HG02870 (cell line): ENCODE measurements at regions not wholly inside any gene's neighbourhood (a gene's known extent, or its start where the extent isn't known, plus 50 kb on each side); places are given as distances from the start of the nearest gene placed in this dataset.
"Not testable (repeated sequence)": the region's sequence is repeated elsewhere in the genome, so short reads cannot be mapped to it uniquely, and the experiment has no call there.

Source experiments
- ATAC-seq: cut with Tn5 transposase; IDR thresholded peaks from one replicate; pipeline ENCODE4 v1.9.1; 2021; ENCODE audit warnings: mild to moderate bottlenecking, moderate library complexity; ENCODE audit not compliant: unreplicated experiment

DNA sequence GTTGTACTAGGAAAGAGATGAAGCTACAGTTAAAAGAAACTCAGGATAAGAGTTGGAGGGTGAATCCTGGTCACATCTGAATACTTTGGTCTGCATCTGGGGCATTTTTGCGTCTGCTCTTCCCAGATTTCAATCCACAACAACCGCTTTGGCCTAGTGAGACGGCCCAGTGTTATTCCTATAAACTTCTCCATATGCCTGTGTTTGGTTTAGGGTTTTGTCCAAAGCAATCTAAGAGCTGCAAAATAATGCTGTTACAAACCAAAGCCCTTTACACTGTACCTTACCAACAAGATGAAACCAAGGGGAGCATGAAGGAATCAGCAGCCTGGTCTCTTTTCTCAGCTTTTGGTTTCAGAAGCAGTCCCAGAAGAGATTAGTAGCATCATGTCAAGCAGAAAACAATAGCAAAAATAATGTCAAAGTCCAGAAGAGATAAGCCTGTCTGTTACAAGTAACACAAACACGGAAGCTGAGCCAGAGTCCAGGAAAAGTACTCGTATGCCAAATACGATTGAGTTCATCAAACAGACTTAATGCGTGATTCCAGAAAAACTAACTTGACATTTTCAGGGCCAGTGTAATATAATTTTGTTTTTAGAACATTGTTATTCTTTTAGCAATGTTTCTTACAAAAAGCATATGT, 379.9 kb upstream of the ACO1 start:
- no peak for ATAC-seq

DNA sequence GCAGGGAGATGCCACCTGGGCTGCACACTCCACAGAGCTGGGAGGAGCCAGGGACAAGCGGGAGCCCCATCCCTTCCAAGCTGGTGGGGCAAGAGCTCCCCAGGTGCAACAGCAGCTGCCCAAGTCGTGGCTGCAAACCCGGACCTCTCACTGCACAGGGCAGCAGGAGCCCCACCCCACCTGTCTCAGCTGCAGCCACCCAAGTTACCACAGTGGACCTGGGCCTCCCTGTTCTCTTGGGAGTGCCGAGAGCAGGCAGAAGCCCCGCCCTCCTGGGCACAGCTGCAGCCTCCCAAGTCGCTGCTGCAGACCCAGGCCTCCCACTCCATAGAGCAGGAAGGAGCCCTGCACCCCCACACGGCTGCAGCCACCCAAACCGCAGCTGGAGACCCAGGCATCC, 374.1 kb upstream of the ACO1 start:
- ATAC-seq = no peak

DNA sequence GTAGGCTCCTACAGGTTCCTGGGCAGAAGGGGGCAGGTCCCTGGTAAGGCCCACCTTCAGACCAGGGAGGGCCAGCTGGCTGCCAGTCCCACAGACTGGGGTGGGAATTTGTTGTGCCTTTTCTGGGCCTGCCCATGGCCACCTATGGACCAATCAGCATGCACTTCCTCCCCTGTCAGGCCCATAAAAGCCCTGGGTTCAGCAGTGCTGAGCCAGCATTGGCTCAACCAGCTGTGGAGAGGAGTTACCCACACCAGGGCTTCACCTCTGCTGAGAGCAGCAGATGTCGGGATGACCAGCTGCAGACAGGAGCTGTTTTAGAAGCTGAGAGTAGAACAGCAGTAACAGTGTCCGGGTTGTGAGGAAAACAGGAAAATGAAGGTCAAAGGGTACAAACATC, 373.4 kb upstream of the ACO1 start:
- ATAC-seq = no peak

DNA sequence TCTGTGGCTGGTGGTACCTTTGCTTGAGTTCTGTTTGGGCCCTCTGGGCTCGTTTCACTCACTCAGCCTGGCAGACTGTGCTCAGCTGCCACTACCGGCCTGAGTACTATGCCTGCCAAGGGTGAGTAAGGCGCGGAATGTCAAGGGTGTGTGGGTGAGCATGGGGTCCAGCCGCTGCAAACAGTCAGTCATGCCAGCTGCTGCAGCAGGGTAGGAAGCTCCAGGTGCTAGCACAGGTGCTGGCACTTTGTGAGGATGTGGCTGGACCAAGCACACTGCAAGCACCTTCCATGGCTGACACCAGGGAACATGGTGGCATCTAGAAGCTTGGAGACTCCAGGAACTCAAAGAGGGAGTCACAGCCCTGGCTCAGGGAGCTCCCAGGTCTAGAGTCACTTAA, 368.6 kb upstream of the ACO1 start:
- no peak for ATAC-seq

DNA sequence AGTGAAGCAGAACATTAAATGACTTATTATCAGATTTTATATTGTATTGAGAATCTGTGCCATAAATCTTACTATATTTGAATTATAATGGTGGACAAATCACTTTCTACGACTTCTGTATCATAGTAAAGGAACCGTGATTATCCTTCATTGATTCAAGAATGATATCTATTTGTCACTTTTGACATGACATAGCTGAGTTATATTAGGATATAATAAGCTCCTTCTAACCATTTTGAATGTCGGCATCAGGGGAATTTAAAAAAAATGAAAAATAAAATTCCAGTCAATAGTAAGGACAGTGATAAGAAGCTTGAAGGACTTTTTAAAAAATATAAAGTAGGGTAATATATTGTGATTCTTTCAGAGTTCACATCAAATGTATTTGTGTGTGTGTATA, 338.9 kb upstream of the ACO1 start:
- no peak for ATAC-seq

DNA sequence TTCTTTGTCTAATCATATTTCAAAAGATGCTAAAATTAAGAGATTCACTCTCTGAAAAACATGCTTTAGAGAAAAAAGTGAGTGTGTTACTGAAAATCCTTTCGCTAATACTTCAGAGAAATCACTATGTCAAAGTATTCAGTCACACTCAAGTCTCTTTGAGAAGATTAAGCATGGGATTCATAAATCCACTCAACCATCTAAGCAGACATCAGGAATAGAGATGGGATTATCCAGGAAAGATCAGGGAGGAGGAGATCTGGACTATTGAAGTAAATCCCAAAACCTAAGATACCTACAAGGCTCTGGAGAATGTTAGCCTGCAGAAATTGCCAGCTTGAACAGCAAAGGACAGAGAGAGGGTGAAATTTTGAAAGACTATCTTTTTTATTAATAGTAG, 317.2 kb upstream of the ACO1 start:
- ATAC-seq = no peak

DNA sequence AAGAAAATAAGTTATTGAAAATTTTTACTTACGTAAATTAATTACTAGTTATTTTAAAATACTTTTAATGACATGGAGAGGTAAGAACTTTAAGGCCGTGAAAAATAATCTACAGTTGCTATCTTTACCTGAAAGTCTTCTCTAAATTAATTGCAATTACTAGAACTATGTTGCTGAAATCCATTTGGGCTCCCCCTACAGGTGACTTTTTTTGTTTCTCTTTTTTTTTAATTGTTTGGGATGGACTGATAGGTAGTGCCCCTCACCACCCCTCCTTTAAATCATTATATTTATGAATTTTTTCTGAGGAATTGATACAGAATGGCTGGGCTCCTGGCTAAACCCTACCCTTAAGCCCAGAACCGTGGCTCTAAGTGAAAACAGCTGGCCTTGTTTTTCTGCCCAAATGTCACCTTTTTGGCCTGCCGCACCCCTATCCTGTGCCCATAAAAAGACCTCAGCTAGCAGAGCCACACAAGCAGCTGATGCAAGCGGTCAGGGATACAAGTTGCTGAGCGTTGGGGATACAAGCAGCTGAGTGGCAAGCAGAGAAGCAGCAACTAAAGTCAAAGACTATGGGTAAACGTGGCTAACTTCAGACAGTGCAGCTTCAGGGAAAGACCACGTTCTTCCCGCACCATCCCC, 315.2 kb upstream of the ACO1 start:
- ATAC-seq = no peak

DNA sequence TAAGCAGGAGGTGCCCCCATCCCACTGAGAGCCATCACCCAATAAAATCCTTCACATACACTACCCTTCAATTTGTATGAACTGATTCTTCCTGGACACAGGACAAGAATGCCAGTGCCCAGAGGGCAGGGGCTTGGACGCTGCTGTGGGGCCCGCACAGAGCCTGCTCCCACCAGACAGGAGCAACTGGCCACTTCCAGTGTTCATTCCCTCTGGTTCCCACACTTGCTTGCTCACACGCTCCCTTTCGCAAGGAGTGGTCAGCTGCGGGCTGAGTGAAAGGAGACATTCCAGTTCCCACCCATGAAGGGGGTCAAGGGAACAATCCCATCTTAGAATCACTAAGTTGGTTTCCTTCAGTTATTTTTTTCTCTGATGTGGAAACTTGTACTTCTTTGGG, 314.5 kb upstream of the ACO1 start:
- no peak for ATAC-seq

DNA sequence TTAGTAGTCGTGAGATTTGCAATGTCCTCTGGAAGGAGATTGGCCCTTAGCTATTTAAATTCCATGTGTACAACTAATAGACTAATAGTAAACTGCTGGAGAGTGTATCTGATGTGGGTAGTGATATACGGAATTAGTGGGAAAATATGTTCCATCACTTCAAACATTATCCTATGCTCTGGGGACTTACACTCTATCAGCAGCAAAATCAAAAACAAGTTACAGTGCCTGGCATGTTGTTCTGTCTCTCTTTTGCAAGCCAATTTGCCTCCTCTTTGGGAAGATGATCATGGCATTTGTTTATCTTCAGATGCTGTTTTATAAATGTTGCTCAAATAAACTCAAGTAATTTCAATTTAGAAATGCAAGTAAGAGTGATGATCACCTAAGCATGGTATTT, 311.9 kb upstream of the ACO1 start:
- no peak for ATAC-seq

DNA sequence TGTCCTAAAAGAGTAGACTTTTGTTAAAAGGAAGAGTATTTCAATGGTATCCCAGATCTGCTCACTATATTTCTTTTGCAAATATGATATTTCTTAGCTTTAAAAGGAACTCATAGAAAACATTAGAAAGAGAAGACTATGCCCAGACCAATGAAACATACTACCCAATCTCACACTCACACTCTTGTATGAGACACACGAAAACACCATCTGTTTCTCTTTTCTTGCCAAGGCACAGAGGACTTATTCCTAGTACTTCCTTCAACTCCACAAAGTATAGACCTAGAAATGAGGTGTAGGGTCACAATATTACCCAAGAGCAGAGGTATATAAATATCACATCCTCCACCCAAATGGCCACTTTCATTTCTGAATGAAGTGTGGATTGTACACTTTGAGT, 292.4 kb upstream of the ACO1 start:
- ATAC-seq = no peak

DNA sequence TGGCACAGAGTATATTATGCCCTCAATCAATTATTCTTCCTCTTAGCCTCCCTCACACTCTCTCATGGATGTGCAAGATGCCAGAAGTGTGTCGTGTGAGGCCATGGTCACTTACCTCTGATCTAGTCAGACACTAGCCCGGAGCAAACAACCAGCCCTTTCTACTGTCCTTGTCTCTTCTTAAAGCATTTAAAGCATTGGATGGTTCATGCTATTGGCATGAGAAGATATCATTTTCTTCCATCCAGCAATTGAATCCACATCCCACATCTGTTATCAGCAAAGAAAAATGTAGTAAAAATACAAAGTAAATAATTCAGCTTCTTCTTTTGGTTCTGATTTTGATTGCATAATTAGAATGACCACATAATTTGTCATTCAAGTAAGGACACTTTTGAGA, 267.2 kb upstream of the ACO1 start:
- ATAC-seq = no peak

DNA sequence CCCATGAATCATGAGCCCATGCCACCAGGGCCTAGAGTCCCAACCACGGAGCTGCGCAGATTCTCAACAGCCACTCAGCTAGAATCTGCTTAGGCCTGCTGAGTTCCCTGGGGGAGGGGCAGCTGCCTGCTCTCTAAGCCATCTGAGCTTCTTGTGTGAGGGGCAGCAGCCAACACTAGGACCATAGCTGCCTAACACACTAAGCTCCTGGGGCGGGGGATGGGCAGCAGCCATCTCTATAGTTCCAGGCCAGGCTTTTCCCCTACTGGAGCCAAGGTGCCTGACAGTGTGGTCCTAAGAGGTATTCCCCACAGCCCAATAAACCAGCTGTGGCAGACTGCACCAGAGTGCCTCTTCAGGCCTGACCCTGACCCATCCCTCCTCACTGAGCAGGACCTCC, 255.9 kb upstream of the ACO1 start:
- no peak for ATAC-seq

DNA sequence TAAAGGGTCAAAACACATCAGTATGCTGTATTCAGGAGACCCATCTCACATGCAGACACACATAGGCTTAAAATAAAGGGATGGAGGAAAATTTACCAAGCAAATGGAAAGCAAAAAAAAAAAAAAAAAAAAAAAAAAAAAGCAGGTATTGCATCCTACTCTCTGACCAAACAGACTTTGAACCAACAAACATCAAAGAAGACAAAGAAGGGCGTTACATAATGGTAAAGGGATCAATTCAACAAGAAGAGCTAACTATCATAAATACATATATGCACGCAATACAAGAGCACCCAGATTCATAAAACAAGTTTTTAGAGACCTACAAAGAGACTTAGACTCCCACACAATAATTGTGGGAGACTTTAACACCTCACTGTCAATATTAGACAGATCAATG, 253.7 kb upstream of the ACO1 start:
- not testable (repeated sequence) for ATAC-seq

DNA sequence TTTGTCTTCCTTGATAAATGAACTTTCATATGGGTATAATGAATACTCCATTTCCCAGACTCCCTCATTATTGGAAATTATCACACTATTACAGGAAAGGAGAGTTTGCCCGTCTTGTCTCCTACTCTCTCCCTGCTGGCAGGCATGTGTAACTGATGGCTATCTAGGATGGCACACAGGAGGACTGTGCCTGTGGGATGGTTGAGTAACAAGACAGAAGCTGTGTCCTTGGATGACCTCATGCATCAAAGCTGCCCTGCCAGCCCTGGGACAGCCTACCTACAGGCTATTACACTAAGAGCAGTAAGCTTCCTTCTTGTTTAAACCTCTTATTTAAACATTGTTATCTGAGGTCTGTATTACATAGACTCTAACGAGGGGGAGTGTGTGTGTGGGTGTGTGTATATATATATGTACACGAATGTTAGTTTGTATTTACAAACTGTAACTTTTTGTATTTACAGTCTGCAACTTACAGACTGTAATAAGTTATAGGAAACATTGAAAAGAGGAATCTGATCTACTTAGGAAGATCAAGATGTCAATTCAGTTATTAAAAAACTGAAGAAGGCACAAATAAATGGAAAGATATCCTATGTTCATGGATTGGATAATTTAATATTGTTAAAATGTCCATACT, 247.6 kb upstream of the ACO1 start:
- no peak for ATAC-seq

DNA sequence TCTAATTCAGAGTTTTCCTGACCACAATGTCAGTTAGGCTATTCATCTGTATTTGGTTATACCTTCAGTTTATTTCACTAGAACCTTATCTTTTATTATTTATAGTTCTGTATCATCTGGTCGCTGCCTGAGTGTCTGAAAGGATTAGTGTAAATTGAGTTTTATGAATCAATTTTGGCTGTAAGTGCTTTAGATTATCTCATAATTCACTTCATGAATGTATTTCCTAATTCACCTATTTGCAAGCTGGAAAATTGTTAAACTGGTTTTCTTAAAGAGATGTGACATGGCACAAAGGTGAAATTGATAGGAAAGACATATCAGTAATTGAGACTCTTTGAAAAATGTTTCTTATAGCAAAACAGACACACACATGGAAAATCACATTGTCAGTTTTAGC, 242.4 kb upstream of the ACO1 start:
- no peak for ATAC-seq

DNA sequence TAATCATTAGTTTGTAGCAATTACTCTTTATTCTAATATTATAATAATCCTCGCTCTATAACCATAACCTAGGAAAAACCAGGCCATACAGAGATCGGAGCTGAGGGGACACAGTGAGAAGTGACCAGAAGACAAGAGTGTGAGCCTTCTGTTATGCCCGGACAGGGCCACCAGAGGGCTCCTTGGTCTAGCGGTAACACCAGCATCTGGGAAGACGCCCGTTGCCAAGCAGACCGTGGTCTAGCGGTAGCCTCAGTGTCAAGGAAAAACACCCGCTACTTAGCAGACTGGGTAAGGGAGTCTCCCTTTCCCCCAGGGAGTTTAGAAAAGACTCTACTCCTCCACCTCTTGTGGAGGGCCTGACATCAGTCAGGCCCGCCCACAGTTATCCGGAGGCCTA, 235.9 kb upstream of the ACO1 start:
- ATAC-seq = not testable (repeated sequence)

DNA sequence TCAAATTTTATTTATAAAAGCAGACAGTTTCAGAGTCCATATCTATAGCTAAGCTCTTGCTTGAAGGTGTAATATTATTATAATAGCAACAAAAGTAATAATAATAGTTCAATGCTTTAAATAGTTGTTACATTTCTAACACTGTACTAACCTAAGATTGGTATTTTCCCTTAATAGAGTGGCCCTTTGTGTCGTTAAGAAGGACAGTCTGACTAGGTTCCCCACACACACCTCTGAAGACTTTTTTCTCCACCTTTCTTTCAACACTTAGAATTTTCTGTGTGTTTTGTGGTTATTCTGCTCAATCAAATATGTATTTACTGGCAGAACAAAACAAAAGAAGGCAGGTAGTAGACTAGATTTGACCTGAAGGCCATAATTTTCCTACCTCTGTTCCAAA, 223.2 kb upstream of the ACO1 start:
- ATAC-seq = no peak

DNA sequence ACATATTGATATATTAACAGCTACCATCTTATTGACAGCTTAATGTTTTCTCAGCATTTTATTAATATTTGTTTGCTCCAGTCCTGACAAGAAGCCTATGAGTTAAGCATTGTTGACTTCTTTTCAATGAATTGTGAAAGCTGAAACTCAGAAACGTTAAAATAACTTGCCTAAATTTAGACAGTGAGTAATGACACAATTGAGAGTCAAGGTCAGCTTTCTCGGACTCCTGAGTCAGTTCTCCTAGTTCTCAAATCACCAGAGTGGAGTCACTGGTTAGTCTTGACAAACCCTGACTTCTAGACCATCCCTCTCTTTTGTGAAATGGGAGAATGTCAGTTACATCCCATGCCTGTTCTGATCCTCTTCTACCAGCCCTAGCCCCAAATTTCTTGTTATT, 222.7 kb upstream of the ACO1 start:
- ATAC-seq = peak; percentile 94

DNA sequence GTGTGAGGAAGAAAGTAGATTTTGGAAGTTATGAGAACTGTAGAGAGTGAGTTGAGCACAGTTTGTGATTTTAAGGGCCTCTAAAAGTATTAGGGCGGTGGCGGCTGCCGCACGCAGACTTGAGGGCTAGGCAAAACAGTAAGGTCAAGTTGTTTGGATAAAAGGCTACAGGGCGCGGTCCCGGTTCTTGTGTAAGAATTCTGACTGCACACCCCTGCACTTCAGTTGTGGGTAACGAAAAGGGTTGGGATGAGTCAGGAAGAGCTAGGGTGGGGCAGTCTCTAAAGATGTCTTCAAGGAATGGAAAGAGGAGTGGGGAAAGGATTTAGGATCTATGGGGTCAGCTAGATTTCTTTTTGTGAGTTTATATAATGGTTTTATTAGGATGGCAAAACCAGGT, 218.1 kb upstream of the ACO1 start:
- ATAC-seq = not testable (repeated sequence)

DNA sequence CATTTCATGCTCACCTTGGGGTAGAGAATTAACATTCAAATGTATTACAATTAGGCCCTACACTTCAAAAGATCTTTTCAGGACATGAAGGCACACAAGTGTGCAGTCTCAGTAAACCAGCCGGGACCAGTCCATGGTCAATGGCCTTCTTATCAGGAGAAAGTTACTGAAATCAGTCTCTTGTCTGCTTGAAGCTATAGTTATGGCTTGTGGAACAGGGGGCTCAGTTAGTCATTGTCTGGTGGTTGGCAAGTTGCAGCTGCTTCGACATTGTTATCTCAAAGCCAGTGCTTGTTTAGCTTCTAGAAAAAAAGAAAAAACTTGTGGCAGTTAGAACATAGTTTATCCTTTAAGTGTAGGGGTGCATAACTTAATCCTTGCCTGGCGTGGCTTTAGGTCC, 213.1 kb upstream of the ACO1 start:
- no peak for ATAC-seq

DNA sequence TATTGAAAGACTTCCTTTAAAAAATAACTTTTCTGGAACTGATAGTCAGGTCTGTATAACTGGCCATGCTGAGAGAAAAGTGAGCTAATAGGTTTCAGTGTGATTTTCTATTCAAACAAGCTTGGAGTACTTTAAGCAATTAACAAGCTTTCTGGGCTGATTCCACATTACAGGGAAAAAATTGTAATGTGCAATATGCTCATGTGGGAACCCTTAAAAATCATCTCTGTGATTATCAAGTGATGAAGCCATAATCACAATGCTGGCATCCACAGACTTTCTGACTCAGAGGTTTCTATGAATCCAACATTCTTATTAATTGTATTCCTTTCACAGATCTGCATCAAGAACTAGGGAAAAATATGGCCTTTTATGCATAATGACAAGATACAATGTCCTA, 212.2 kb upstream of the ACO1 start:
- ATAC-seq = no peak

DNA sequence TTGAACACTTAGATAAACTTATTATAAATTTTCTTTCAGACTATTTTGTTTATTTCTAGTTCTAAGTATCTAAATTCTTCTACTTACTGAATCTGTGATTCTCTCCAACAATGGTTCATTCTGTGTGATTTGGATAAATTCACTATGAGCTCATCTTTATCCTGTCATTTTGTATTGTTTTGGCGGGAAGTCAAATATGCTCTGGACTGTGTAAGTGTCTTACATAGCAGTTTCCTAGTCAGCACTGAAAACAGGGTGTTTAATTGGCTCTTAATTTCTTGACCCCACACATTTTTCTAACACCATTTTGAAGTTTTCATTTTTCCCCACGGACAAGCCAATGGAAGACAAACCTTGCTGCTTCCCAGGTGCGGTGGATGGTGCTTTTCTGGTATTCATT, 207.0 kb upstream of the ACO1 start:
- no peak for ATAC-seq

DNA sequence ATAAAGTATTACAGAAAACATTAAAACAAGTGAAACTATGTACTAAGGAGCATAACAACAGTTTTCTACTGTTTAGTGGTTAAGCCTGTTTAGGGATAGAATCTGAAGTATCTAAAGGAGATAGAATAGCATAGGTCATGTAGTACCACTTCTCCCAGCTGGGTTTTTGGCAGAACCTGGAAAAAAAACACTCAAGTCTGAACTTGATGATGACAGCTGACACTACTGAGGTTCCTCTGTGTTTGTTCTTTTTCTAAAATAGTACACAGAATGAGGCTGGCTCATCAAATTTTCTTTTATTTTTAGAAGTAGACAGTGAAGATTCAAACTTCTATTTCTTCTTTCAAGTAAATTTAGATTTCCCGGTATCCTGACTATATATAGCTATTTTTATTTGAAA, 203.8 kb upstream of the ACO1 start:
- ATAC-seq = no peak
